ENCODE measurements at regions not wholly inside any gene's neighbourhood (a gene's known extent, or its start where the extent isn't known, plus 50 kb on each side); places are given as distances from the start of the nearest gene placed in this dataset.

DNA sequence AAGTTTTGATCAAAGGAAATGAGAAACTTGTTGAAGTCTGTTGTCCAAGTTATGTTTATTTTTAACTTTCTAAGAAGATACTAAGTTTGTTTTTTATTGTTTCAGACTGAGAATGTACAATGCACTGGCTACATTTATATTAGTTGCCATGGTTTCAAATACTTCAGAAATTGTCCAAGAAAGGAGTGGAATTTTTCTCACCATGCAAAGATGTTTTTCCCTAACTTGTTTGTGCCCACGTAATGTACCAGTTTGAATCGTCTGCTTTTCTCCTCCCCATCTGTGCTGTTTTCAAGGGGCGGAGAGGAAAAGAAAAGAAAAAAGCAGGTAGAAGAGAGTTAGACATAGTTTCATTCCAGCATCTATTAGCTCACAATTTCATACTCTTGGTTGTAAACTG is 407.0 kb downstream of the KCTD16 start:
- TF ChIP-seq, protein P1, sequence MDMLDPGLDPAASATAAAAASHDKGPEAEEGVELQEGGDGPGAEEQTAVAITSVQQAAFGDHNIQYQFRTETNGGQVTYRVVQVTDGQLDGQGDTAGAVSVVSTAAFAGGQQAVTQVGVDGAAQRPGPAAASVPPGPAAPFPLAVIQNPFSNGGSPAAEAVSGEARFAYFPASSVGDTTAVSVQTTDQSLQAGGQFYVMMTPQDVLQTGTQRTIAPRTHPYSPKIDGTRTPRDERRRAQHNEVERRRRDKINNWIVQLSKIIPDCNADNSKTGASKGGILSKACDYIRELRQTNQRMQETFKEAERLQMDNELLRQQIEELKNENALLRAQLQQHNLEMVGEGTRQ (IDR thresholded peaks at IDR 0.05; ENCODE audit: low read depth, low read length), result no peak
- TF ChIP-seq, protein P2, sequence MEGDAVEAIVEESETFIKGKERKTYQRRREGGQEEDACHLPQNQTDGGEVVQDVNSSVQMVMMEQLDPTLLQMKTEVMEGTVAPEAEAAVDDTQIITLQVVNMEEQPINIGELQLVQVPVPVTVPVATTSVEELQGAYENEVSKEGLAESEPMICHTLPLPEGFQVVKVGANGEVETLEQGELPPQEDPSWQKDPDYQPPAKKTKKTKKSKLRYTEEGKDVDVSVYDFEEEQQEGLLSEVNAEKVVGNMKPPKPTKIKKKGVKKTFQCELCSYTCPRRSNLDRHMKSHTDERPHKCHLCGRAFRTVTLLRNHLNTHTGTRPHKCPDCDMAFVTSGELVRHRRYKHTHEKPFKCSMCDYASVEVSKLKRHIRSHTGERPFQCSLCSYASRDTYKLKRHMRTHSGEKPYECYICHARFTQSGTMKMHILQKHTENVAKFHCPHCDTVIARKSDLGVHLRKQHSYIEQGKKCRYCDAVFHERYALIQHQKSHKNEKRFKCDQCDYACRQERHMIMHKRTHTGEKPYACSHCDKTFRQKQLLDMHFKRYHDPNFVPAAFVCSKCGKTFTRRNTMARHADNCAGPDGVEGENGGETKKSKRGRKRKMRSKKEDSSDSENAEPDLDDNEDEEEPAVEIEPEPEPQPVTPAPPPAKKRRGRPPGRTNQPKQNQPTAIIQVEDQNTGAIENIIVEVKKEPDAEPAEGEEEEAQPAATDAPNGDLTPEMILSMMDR (conservative IDR thresholded peaks at IDR 0.05; ENCODE audit: low read depth, low read length), result no peak
- no peak for TF ChIP-seq POLR2A (IDR thresholded peaks at IDR 0.05; ENCODE audit: low read depth, low read length)
- TF ChIP-seq CEBPB (IDR thresholded peaks at IDR 0.05; ENCODE audit: low read depth, low read length), result no peak
- no peak for TF ChIP-seq FOS (IDR thresholded peaks at IDR 0.05; ENCODE audit: low read depth, low read length)

All from IMR-90 (cell line).